Loucy (cell line): ENCODE measurements at regions not wholly inside any gene's neighbourhood (a gene's known extent, or its start where the extent isn't known, plus 50 kb on each side); places are given as distances from the start of the nearest gene placed in this dataset.
"Not testable (repeated sequence)": the region's sequence is repeated elsewhere in the genome, so short reads cannot be mapped to it uniquely, and the experiment has no call there.

Source experiments
- H2AFZ ChIP-seq: fragments of 200-600 bp; sonication (generic); 2 replicates; pipeline ENCODE4 v1.6.0; 2016; ENCODE audit warnings: antibody characterized with exemption, mild to moderate bottlenecking, low read length, moderate library complexity
- H3F3A ChIP-seq: fragments of 200-600 bp; 2 replicates; pipeline ENCODE4 v1.6.0; 2016; ENCODE audit warnings: antibody characterized with exemption, low read depth, mild to moderate bottlenecking
- H3K27me3 ChIP-seq: fragments of 200-600 bp; sonication (generic); 2 replicates; pipeline ENCODE4 v1.6.1; 2014; ENCODE audit warnings: low read length, mild to moderate bottlenecking; ENCODE audit not compliant: insufficient read depth, poor library complexity, severe bottlenecking
- H3K36me3 ChIP-seq: fragments of 200-600 bp; sonication (generic); 2 replicates; pipeline ENCODE4 v1.6.1; 2016; ENCODE audit warnings: low read length; ENCODE audit not compliant: insufficient read depth
- H3K4me1 ChIP-seq: fragments of 200-600 bp; sonication (generic); 2 replicates; pipeline ENCODE4 v1.5.1; 2014; ENCODE audit warnings: low read length, mild to moderate bottlenecking; ENCODE audit not compliant: insufficient read depth, poor library complexity, severe bottlenecking
- H3K4me2 ChIP-seq: fragments of 200-600 bp; sonication (generic); 2 replicates; pipeline ENCODE4 v1.6.0; 2014; ENCODE audit warnings: antibody characterized with exemption, low read length, low read depth, mild to moderate bottlenecking; ENCODE audit not compliant: poor library complexity, severe bottlenecking
- H3K4me3 ChIP-seq: fragments of 200-600 bp; sonication (generic); 2 replicates; pipeline ENCODE4 v1.5.1; 2014; ENCODE audit warnings: low read length, mild to moderate bottlenecking, mixed read lengths; ENCODE audit not compliant: poor library complexity, severe bottlenecking
- H3K79me2 ChIP-seq: fragments of 200-600 bp; sonication (generic); 2 replicates; pipeline ENCODE4 v1.6.1; 2014; ENCODE audit warnings: low read length; ENCODE audit not compliant: insufficient read depth
- H3K9ac ChIP-seq: fragments of 200-600 bp; sonication (generic); 2 replicates; pipeline ENCODE4 v1.6.0; 2014; ENCODE audit warnings: mild to moderate bottlenecking, low read depth, low read length, moderate library complexity; ENCODE audit not compliant: poor library complexity, severe bottlenecking
- H3K9me2 ChIP-seq: fragments of 200-600 bp; sonication (generic); replicated peaks from 2 replicates; pipeline ENCODE4 v1.6.1; 2016; ENCODE audit warnings: low read depth, low read length, mixed read lengths
- H3K9me3 ChIP-seq: fragments of 200-600 bp; sonication (generic); 2 replicates; pipeline ENCODE4 v1.6.1; 2014; ENCODE audit warnings: mild to moderate bottlenecking, antibody characterized with exemption, low read length, low read depth; ENCODE audit not compliant: insufficient read depth
- H4K20me1 ChIP-seq: fragments of 200-600 bp; sonication (generic); 2 replicates; pipeline ENCODE4 v1.6.0; 2014; ENCODE audit warnings: antibody characterized with exemption, low read length, mild to moderate bottlenecking; ENCODE audit not compliant: insufficient read depth, poor library complexity, severe bottlenecking
- CTCF ChIP-seq: fragments of 200-600 bp; sonication (generic); conservative IDR thresholded peaks from 2 replicates; pipeline ENCODE4 v1.5.1; 2014; ENCODE audit warnings: mild to moderate bottlenecking, antibody characterized with exemption, low read length
- EZH2phosphoT487 ChIP-seq: fragments of 200-600 bp; IDR thresholded peaks from 2 replicates; pipeline ENCODE4 v1.6.1; 2018; ENCODE audit warnings: antibody characterized with exemption, mild to moderate bottlenecking, moderate library complexity, borderline replicate concordance

DNA sequence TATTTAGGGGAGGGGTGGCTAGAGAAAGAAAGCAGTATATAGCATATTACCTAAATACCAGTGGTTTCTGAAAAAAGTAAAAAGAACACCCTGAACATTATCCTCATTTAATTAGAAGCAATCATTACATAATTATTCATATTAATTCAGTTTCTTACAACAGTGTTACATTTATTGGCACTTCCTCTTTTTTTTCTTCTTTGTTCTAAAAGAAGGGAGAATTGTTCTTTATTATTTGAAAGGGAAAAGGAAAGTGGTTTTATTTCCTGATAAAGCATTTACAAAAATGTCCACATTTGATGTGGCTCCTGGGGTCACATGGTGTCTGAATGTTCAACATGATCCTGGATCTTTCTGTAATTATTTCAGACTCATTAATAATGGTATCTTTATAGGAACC lies 254.9 kb upstream of the ZEB2 start:
- Histone ChIP-seq H3K9me3 (no peaks in the 10 kb centered on the region), H3K4me2 (no peak overlapping the region), H3K79me2 (no peaks in the 10 kb centered on the region), H3K4me3 (no peak overlapping the region), H3K4me1 (no peaks in the 10 kb centered on the region), H3K36me3 (no peaks in the 10 kb centered on the region), H2AFZ (no peak overlapping the region), H3K27me3 (no peaks in the 10 kb centered on the region), H3K9ac (no peak overlapping the region), H3F3A (no peaks in the 10 kb centered on the region), H3K9me2 (no peaks in the 10 kb centered on the region), H4K20me1 (no peaks in the 10 kb centered on the region)
- TF ChIP-seq CTCF: no peak
- no peak for TF ChIP-seq EZH2phosphoT487

DNA sequence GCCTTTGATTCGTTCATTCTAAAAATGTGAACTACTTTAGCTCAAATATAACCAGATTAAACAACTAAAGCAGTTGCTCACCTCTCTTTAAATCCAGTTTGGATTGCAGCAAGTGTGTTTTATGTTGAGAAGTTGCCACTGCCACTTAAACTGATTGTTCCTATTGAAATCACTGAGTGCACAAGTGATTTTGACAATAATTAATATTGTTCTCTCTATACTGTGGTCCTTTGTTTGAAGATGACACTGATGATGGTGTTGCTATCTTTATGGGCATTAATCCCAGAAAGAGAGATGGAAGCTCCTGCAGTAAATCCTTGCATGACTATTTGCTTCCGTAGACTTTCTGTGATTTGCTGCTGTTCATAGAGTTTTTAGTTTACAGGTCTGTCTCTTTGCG lies 251.4 kb upstream of the ZEB2 start:
- Histone ChIP-seq H3K36me3 (no peaks in the 10 kb centered on the region), H3K27me3 (no peaks in the 10 kb centered on the region), H4K20me1 (no peaks in the 10 kb centered on the region), H3K4me3 (no peak overlapping the region), H3K9me2 (no peaks in the 10 kb centered on the region), H3F3A (no peaks in the 10 kb centered on the region), H3K9me3 (no peaks in the 10 kb centered on the region), H3K79me2 (no peaks in the 10 kb centered on the region), H3K4me1 (no peaks in the 10 kb centered on the region), H3K9ac (no peak overlapping the region), H2AFZ (no peak overlapping the region), H3K4me2 (no peak overlapping the region)
- TF ChIP-seq CTCF (no peak), EZH2phosphoT487 (no peak)

DNA sequence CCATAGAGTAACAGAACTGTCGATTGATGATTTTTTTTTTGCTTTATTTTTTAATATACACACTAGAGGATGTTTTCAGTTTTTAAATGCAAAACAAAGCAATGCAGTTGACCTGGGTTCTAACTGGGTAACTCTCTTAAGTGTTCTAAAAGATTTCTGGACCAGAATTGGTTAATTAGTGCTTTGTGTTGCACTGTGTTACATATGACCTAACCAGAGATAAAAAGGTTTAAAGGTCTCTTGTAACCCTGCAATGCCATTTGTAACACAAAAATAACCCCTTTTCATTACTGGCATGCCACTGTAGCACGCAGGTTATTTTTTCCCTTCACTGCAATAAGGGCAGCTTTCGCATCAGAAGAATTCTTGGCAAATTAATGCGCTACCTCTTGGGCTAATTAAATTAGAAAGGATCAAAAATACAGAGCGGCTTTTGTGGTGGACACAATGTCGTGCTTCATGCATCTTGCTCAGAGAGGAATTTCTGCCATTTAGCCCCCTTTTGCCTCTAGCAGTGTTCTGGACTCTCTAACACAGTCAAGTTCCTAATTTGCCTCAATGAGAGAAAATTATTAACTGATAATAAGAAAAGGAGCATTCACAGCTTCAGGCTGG lies 250.8 kb upstream of the ZEB2 start:
- no peaks in the 10 kb centered on the region for H3K4me1 ChIP-seq
- no peak overlapping the region for H3K4me3 ChIP-seq
- TF ChIP-seq CTCF (no peak), EZH2phosphoT487 (no peak)
- no peak overlapping the region for H3K4me2 ChIP-seq
- H3K9ac ChIP-seq: no peak overlapping the region
- H3K9me2 ChIP-seq: no peaks in the 10 kb centered on the region
- H3K9me3 ChIP-seq: no peaks in the 10 kb centered on the region
- H2AFZ ChIP-seq: no peak overlapping the region
- H3K79me2 ChIP-seq: no peaks in the 10 kb centered on the region
- no peaks in the 10 kb centered on the region for H4K20me1 ChIP-seq
- no peaks in the 10 kb centered on the region for H3K27me3 ChIP-seq
- H3F3A ChIP-seq: no peaks in the 10 kb centered on the region
- no peaks in the 10 kb centered on the region for H3K36me3 ChIP-seq

DNA sequence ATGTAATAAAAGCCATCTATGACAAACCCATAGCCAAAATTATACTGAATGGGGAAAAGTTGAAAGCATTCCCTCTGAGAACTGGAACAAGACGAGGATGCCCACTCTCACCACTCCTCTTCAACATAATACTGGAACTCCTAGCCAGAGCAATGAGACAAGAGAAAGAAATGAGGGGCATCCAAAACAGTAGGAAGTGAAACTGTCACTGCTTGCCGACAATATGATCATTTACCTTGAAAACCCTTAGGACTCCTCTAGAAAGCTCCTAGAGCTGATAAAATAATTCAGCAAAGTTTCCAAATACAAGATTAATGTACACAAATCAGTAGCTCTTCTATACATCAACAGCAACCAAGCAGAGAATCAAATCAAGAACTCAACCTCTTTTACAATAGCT lies 241.0 kb upstream of the ZEB2 start:
- not testable (repeated sequence) for H3K4me2 ChIP-seq, H3F3A ChIP-seq, H4K20me1 ChIP-seq, H3K79me2 ChIP-seq, H3K9me2 ChIP-seq, H3K27me3 ChIP-seq, H3K9me3 ChIP-seq, H3K36me3 ChIP-seq, H2AFZ ChIP-seq, H3K4me1 ChIP-seq, H3K9ac ChIP-seq, H3K4me3 ChIP-seq
